SK-N-MC (cell line): ENCODE measurements at regions not wholly inside any gene's neighbourhood (a gene's known extent, or its start where the extent isn't known, plus 50 kb on each side); places are given as distances from the start of the nearest gene placed in this dataset.
"Not testable (repeated sequence)": the region's sequence is repeated elsewhere in the genome, so short reads cannot be mapped to it uniquely, and the experiment has no call there.

ENCODE experiments used
- DNase-seq: peaks from one replicate; pipeline ENCODE4 v3.0.0-alpha.2; 2011; ENCODE audit warnings: low read depth, low spot score
- H3K27ac ChIP-seq: fragments of 200-600 bp; sonication (generic); 2 replicates; pipeline ENCODE4 v1.5.1; 2016; ENCODE audit warnings: mixed run types
- H3K36me3 ChIP-seq: fragments of 200-600 bp; sonication (generic); 2 replicates; pipeline ENCODE4 v1.6.1; 2017; ENCODE audit warnings: antibody characterized with exemption, low read length, mixed read lengths; ENCODE audit not compliant: insufficient read depth
- H3K4me3 ChIP-seq: fragments of 200-600 bp; sonication (generic); 2 replicates; pipeline ENCODE4 v1.5.1; 2016
- H3K9ac ChIP-seq: fragments of 200-600 bp; sonication (generic); 2 replicates; pipeline ENCODE4 v1.8.0; 2017; ENCODE audit warnings: mixed run types, mixed read lengths; ENCODE audit not compliant: insufficient read length
- H3K9me3 ChIP-seq: fragments of 200-600 bp; sonication (generic); 2 replicates; pipeline ENCODE4 v1.6.1; 2017; ENCODE audit warnings: low read depth, mild to moderate bottlenecking, antibody characterized with exemption, low read length, moderate library complexity, mixed read lengths
- EZH2 ChIP-seq: fragments of 200-600 bp; sonication (generic); IDR thresholded peaks from one replicate; pipeline ENCODE4 v1.6.1; 2017; ENCODE audit warnings: antibody characterized with exemption
- FOXP2 ChIP-seq: optimal IDR thresholded peaks from 2 replicates; pipeline ENCODE3; 2011; ENCODE audit warnings: mild to moderate bottlenecking, moderate library complexity; ENCODE audit not compliant: insufficient read depth; ENCODE audit errors: extremely low read length, control extremely low read depth
- POLR2AphosphoS5 ChIP-seq: IDR thresholded peaks from 2 replicates; pipeline ENCODE4 v1.6.1; 2012; ENCODE audit warnings: mild to moderate bottlenecking, low read depth, low read length, borderline replicate concordance

- TF ChIP-seq FOXP2 (no peak), POLR2AphosphoS5 (no peak), EZH2 (no peak)
- H3K9me3 ChIP-seq, result no peaks in the 10 kb centered on the region
Measured at GRCh38 chr12:131226345-131227265, 272.9 kb downstream of the ADGRD1 start.

GRCh38 chr12:131227641-131228040 is 273.9 kb downstream of the ADGRD1 start:
- H3K9me3 ChIP-seq, H3K9ac ChIP-seq, DNase-seq, H3K27ac ChIP-seq, H3K4me3 ChIP-seq, H3K36me3 ChIP-seq: not testable (repeated sequence)

More at GRCh38 chr12:131226345-131227265, 272.9 kb downstream of the ADGRD1 start:
- H3K27ac ChIP-seq, result no peak overlapping the region
- H3K36me3 ChIP-seq, result no peaks in the 10 kb centered on the region
- DNase-seq, result no peak
- H3K4me3 ChIP-seq, result no peak overlapping the region
- H3K9ac ChIP-seq, result no peak overlapping the region

GRCh38 chr12:131229079-131229425 is 275.3 kb downstream of the ADGRD1 start:
- not testable (repeated sequence) for H3K9me3 ChIP-seq, H3K4me3 ChIP-seq, H3K27ac ChIP-seq, H3K36me3 ChIP-seq, H3K9ac ChIP-seq, DNase-seq

GRCh38 chr12:131229426-131230339 is 276.0 kb downstream of the ADGRD1 start:
- no peak overlapping the region for H3K4me3 ChIP-seq
- DNase-seq, result no peak
- no peak overlapping the region for H3K27ac ChIP-seq
- H3K9me3 ChIP-seq, result no peaks in the 10 kb centered on the region
- H3K36me3 ChIP-seq, result no peaks in the 10 kb centered on the region
- TF ChIP-seq EZH2 (no peak), POLR2AphosphoS5 (no peak), FOXP2 (no peak)
- H3K9ac ChIP-seq, result no peak overlapping the region

GRCh38 chr12:131230340-131231031 is 276.8 kb downstream of the ADGRD1 start:
- Histone ChIP-seq H3K4me3 (no peak overlapping the region), H3K36me3 (no peaks in the 10 kb centered on the region), H3K27ac (no peak overlapping the region), H3K9ac (no peak overlapping the region), H3K9me3 (no peaks in the 10 kb centered on the region)
- TF ChIP-seq EZH2, result no peak
- no peak for TF ChIP-seq POLR2AphosphoS5
- no peak for TF ChIP-seq FOXP2
- no peak for DNase-seq

- TF ChIP-seq FOXP2 (no peak), POLR2AphosphoS5 (no peak), EZH2 (no peak)
- Histone ChIP-seq H3K9ac (no peak overlapping the region), H3K27ac (no peak overlapping the region)
Measured at GRCh38 chr12:131231032-131231980, 277.6 kb downstream of the ADGRD1 start.

GRCh38 chr12:131232036-131232435 is 278.3 kb downstream of the ADGRD1 start:
- no peak overlapping the region for H3K27ac ChIP-seq
- DNase-seq, result no peak
- no peak for TF ChIP-seq FOXP2
- no peak for TF ChIP-seq POLR2AphosphoS5
- TF ChIP-seq EZH2, result no peak
- no peaks in the 10 kb centered on the region for H3K36me3 ChIP-seq
- no peaks in the 10 kb centered on the region for H3K9me3 ChIP-seq
- H3K4me3 ChIP-seq, result no peak overlapping the region
- no peak overlapping the region for H3K9ac ChIP-seq

More at GRCh38 chr12:131231032-131231980, 277.6 kb downstream of the ADGRD1 start:
- no peak for DNase-seq
- no peaks in the 10 kb centered on the region for H3K9me3 ChIP-seq
- H3K4me3 ChIP-seq, result no peak overlapping the region
- no peaks in the 10 kb centered on the region for H3K36me3 ChIP-seq

- not testable (repeated sequence) for H3K9ac ChIP-seq, DNase-seq, H3K9me3 ChIP-seq, H3K36me3 ChIP-seq, H3K4me3 ChIP-seq, H3K27ac ChIP-seq
Measured at GRCh38 chr12:131232872-131233271, 279.2 kb downstream of the ADGRD1 start.

- H3K27ac ChIP-seq, H3K36me3 ChIP-seq, H3K9me3 ChIP-seq, H3K4me3 ChIP-seq, H3K9ac ChIP-seq, DNase-seq: not testable (repeated sequence)
Measured at GRCh38 chr12:131233850-131234789, 280.4 kb downstream of the ADGRD1 start.

GRCh38 chr12:131234841-131235271 is 281.1 kb downstream of the ADGRD1 start:
- not testable (repeated sequence) for H3K4me3 ChIP-seq, H3K9ac ChIP-seq, H3K36me3 ChIP-seq, H3K27ac ChIP-seq, DNase-seq, H3K9me3 ChIP-seq
